ENCODE measurements at regions not wholly inside any gene's neighbourhood (a gene's known extent, or its start where the extent isn't known, plus 50 kb on each side); places are given as distances from the start of the nearest gene placed in this dataset.

- DNase-seq (ENCODE audit: insufficient read length, low spot score) (no peak), FAIRE-seq (no peak)
- no peak for TF ChIP-seq CTCF (IDR thresholded peaks at IDR 0.05; ENCODE audit: insufficient read depth, missing control alignments)
These were observed 203.6 kb upstream of the MVB12B start for GRCh38 chr9:126122901-126123616.

GRCh38 chr9:126123927-126124326, 202.7 kb upstream of the MVB12B start:
- no peak for DNase-seq (ENCODE audit: insufficient read length, low spot score)
- no peak for TF ChIP-seq CTCF (IDR thresholded peaks at IDR 0.05; ENCODE audit: insufficient read depth, missing control alignments)
- no peak for FAIRE-seq

- DNase-seq (ENCODE audit: insufficient read length, low spot score), result no peak
- no peak for FAIRE-seq
- TF ChIP-seq CTCF (IDR thresholded peaks at IDR 0.05; ENCODE audit: insufficient read depth, missing control alignments), result no peak
These were observed 201.5 kb upstream of the MVB12B start for GRCh38 chr9:126125177-126125576.

GRCh38 chr9:126125577-126125976, 201.1 kb upstream of the MVB12B start:
- DNase-seq (ENCODE audit: insufficient read length, low spot score), result no peak
- no peak for TF ChIP-seq CTCF (IDR thresholded peaks at IDR 0.05; ENCODE audit: insufficient read depth, missing control alignments)
- FAIRE-seq, result no peak

GRCh38 chr9:126125992-126126409, 200.6 kb upstream of the MVB12B start:
- DNase-seq (ENCODE audit: insufficient read length, low spot score) (no peak), FAIRE-seq (no peak)
- TF ChIP-seq CTCF (IDR thresholded peaks at IDR 0.05; ENCODE audit: insufficient read depth, missing control alignments), result no peak

GRCh38 chr9:126126807-126127206, 199.8 kb upstream of the MVB12B start:
- FAIRE-seq (no peak), DNase-seq (ENCODE audit: insufficient read length, low spot score) (no peak)

More at GRCh38 chr9:126126807-126127206, 199.8 kb upstream of the MVB12B start:
- no peak for TF ChIP-seq CTCF (IDR thresholded peaks at IDR 0.05; ENCODE audit: insufficient read depth, missing control alignments)

All from D721Med (cell line).